Keratinocyte (primary cell): ENCODE measurements at regions not wholly inside any gene's neighbourhood (a gene's known extent, or its start where the extent isn't known, plus 50 kb on each side); places are given as distances from the start of the nearest gene placed in this dataset.

Source experiments
- DNase-seq: peaks from one replicate; pipeline ENCODE4 v3.0.0-alpha.2; 2011; ENCODE audit warnings: low read depth, missing footprints, low spot score
- FAIRE-seq: peaks from 2 replicates; lab custom pipeline; 2011; peaks lifted over from hg19 to GRCh38; lab: Jason Lieb, UNC
- H2AFZ ChIP-seq: 2 replicates; pipeline ENCODE4 v1.6.0; 2012; ENCODE audit warnings: low read length, control low read depth, inconsistent platforms; ENCODE audit not compliant: control insufficient read depth
- H3K27ac ChIP-seq: 2 replicates; pipeline ENCODE4 v1.5.1; 2011; ENCODE audit warnings: low read length; ENCODE audit not compliant: control insufficient read depth, insufficient read depth
- H3K27me3 ChIP-seq: 3 replicates; pipeline ENCODE4 v1.6.0; 2011; ENCODE audit warnings: low read length; ENCODE audit not compliant: control insufficient read depth, insufficient read depth; ENCODE audit errors: extremely low read depth
- H3K36me3 ChIP-seq, 2 experiments: 2 replicates in 1 of 2; 3 replicates in 1 of 2; pipeline ENCODE4 v1.5.1; 2011; ENCODE audit warnings: low read length in 2 of 2, mild to moderate bottlenecking in 1 of 2; ENCODE audit not compliant: control insufficient read depth in 2 of 2, insufficient read depth in 2 of 2; ENCODE audit errors: extremely low read depth in 1 of 2
- H3K4me1 ChIP-seq: 3 replicates; pipeline ENCODE4 v1.5.1; 2011; ENCODE audit warnings: low read length; ENCODE audit not compliant: control insufficient read depth, insufficient read depth; ENCODE audit errors: extremely low read depth
- H3K4me2 ChIP-seq: 3 replicates; pipeline ENCODE4 v1.6.0; 2011; ENCODE audit warnings: low read depth, low read length; ENCODE audit not compliant: control insufficient read depth, insufficient read depth; ENCODE audit errors: extremely low read depth
- H3K4me3 ChIP-seq, 3 experiments: fragments of 200-600 bp in 1 of 3; sonication (generic) in 1 of 3; 2 replicates in 2 of 3; 3 replicates in 1 of 3; pipeline ENCODE4 v1.5.1; 2011 to 2016; ENCODE audit warnings: low read length in 3 of 3, mild to moderate bottlenecking in 3 of 3, control low read depth in 2 of 3, inconsistent platforms in 1 of 3, low read depth in 1 of 3, mixed read lengths in 1 of 3, mixed run types in 1 of 3, moderate library complexity in 1 of 3; ENCODE audit not compliant: control insufficient read depth in 2 of 3, insufficient read depth in 2 of 3; ENCODE audit errors: extremely low read depth in 1 of 3
- H3K79me2 ChIP-seq: 2 replicates; pipeline ENCODE4 v1.6.0; 2012; ENCODE audit warnings: low read length; ENCODE audit not compliant: control insufficient read depth, insufficient read depth
- H3K9ac ChIP-seq: 3 replicates; pipeline ENCODE4 v1.6.0; 2011; ENCODE audit warnings: low read length; ENCODE audit not compliant: control insufficient read depth, insufficient read depth; ENCODE audit errors: extremely low read depth
- H3K9me1 ChIP-seq: 3 replicates; pipeline ENCODE4 v1.6.0; 2011; ENCODE audit warnings: low read length; ENCODE audit not compliant: control insufficient read depth, insufficient read depth; ENCODE audit errors: extremely low read depth
- H3K9me3 ChIP-seq: 2 replicates; pipeline ENCODE4 v1.5.1; 2012; ENCODE audit warnings: low read depth, low read length; ENCODE audit not compliant: control insufficient read depth
- H4K20me1 ChIP-seq: 3 replicates; pipeline ENCODE4 v1.6.0; 2011; ENCODE audit warnings: low read length; ENCODE audit not compliant: control insufficient read depth, insufficient read depth; ENCODE audit errors: extremely low read depth
- EZH2 ChIP-seq: IDR thresholded peaks from one replicate; pipeline ENCODE4 v1.6.1; 2012; ENCODE audit warnings: inconsistent platforms, mild to moderate bottlenecking, low read length, moderate library complexity
- dilution Hi-C: fragments of 300-500 bp; cut with MboI; formaldehyde crosslinking; loops from one replicate; pipeline ENCODE4 v1.7.0; 2020; ENCODE audit warnings: low sequenced_read_pairs; ENCODE audit not compliant: extremely low pct_ligation_motif_present
- TF ChIP-seq, protein P1 (sequence below), 3 experiments: IDR thresholded peaks in 1 of 3; conservative IDR thresholded peaks in 1 of 3; optimal IDR thresholded peaks in 1 of 3; 2 replicates in 2 of 3; 3 replicates in 1 of 3; pipeline versions ENCODE3 to v1.5.1; 2011; ENCODE audit warnings: low read length in 3 of 3, mild to moderate bottlenecking in 3 of 3, moderate library complexity in 2 of 3, control low read depth in 1 of 3, inconsistent platforms in 1 of 3; ENCODE audit not compliant: insufficient read depth in 2 of 3; ENCODE audit errors: extremely low read depth in 1 of 3

DNA sequence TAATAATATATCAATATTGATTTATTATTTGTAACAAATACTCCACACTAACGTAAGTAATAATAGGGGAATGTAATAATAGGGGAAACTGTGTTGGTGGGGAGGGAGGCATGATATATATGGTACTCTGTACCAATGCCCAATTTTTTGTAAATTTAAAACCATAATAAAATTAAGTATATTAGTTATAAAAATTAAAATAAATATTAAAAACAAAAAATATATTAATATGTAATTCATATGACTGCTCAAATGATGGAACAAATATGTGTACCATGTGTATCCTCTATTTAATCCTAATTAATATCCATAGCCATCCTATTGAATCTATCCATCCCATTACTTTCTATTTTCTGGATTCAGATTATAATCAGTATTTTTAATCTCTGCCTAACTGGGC, 578.0 kb downstream of the KCNA4 start:
- Histone ChIP-seq H3K4me3 (no peak overlapping the region), H3K27ac (no peak overlapping the region), H3K27me3 (no peaks in the 10 kb centered on the region), H3K79me2 (no peaks in the 10 kb centered on the region), H3K9me3 (no peaks in the 10 kb centered on the region), H2AFZ (no peak overlapping the region), H3K36me3 (no peaks in the 10 kb centered on the region), H3K4me1 (no peaks in the 10 kb centered on the region), H4K20me1 (no peaks in the 10 kb centered on the region), H3K9ac (no peak overlapping the region), H3K4me2 (no peak overlapping the region), H3K9me1 (no peaks in the 10 kb centered on the region)
- FAIRE-seq, result no peak
- dilution Hi-C loops, result no loop called here
- DNase-seq, result no peak
- TF ChIP-seq, protein P1, sequence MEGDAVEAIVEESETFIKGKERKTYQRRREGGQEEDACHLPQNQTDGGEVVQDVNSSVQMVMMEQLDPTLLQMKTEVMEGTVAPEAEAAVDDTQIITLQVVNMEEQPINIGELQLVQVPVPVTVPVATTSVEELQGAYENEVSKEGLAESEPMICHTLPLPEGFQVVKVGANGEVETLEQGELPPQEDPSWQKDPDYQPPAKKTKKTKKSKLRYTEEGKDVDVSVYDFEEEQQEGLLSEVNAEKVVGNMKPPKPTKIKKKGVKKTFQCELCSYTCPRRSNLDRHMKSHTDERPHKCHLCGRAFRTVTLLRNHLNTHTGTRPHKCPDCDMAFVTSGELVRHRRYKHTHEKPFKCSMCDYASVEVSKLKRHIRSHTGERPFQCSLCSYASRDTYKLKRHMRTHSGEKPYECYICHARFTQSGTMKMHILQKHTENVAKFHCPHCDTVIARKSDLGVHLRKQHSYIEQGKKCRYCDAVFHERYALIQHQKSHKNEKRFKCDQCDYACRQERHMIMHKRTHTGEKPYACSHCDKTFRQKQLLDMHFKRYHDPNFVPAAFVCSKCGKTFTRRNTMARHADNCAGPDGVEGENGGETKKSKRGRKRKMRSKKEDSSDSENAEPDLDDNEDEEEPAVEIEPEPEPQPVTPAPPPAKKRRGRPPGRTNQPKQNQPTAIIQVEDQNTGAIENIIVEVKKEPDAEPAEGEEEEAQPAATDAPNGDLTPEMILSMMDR (optimal IDR thresholded peaks at IDR 0.05 in 1 of 3, IDR thresholded peaks at IDR 0.05 in 1 of 3, conservative IDR thresholded peaks at IDR 0.05 in 1 of 3; ENCODE audit: extremely low read depth in 1 of 3, insufficient read depth in 2 of 3, low read length in 3 of 3), result no peak
- no peak for TF ChIP-seq EZH2

DNA sequence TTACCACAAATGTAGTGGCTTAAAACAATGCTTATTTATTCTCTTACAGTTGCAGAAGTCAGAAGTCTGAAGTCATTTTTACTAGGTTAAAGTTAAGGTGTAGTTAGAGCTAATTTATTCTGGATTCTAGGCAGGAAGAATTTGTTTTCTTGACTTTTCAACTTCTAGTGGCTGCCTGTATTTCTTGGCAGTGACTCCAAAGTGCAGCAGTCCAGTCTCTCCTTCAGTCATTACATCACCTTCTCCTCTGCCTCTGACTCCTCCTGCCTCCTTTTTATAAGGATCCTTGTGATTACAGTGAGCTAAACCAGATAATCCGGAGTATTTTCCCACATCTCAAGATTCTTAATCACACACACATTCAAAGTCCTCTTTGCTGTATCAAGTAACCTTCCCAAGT, 581.4 kb downstream of the KCNA4 start:
- Histone ChIP-seq H3K9me3 (no peaks in the 10 kb centered on the region), H3K79me2 (no peaks in the 10 kb centered on the region), H3K4me1 (no peaks in the 10 kb centered on the region), H4K20me1 (no peaks in the 10 kb centered on the region), H3K27ac (no peak overlapping the region), H2AFZ (no peak overlapping the region), H3K9ac (no peak overlapping the region), H3K9me1 (peaks cover 2% of the 10 kb centered on the region), H3K4me2 (no peak overlapping the region), H3K4me3 (no peak overlapping the region), H3K36me3 (no peaks in the 10 kb centered on the region), H3K27me3 (no peaks in the 10 kb centered on the region)
- dilution Hi-C loops, result no loop called here
- DNase-seq (no peak), FAIRE-seq (no peak)
- no peak for TF ChIP-seq EZH2
- TF ChIP-seq, protein P1 (optimal IDR thresholded peaks at IDR 0.05 in 1 of 3, IDR thresholded peaks at IDR 0.05 in 1 of 3, conservative IDR thresholded peaks at IDR 0.05 in 1 of 3; ENCODE audit: extremely low read depth in 1 of 3, insufficient read depth in 2 of 3, low read length in 3 of 3), result no peak
